Spleen (tissue), 7 donors: ENCODE measurements at regions not wholly inside any gene's neighbourhood (a gene's known extent, or its start where the extent isn't known, plus 50 kb on each side); places are given as distances from the start of the nearest gene placed in this dataset.

Experiments
- POLR2A ChIP-seq, 3 donors: fragments of 450-650 bp; IDR thresholded peaks; one replicate each; pipeline ENCODE4 v1.5.1; 2017; ENCODE audit warnings: antibody characterized with exemption in 3 of 3, mild to moderate bottlenecking in 1 of 3
- TF ChIP-seq, protein P1 (sequence below), 11 experiments: fragments of 200-600 bp in 7 of 11; fragments of 450-650 bp in 4 of 11; sonication (generic) in 4 of 11; IDR thresholded peaks in 8 of 11; conservative IDR thresholded peaks in 3 of 11; 1 replicate in 7 of 11; 2 replicates in 4 of 11; pipeline versions ENCODE4 v1.4.0 to v1.8.0; 2016 to 2021; ENCODE audit warnings: antibody characterized with exemption in 11 of 11, inconsistent platforms in 4 of 11, mild to moderate bottlenecking in 1 of 11
- donor health status: DM: no; HTN: no; CAD: no; lungs with moderate emphysema.
- donor health status: DM: no; HTN: no; CAD: no.
- donor health status: DM: no; HTN: no; CAD: no.

DNA sequence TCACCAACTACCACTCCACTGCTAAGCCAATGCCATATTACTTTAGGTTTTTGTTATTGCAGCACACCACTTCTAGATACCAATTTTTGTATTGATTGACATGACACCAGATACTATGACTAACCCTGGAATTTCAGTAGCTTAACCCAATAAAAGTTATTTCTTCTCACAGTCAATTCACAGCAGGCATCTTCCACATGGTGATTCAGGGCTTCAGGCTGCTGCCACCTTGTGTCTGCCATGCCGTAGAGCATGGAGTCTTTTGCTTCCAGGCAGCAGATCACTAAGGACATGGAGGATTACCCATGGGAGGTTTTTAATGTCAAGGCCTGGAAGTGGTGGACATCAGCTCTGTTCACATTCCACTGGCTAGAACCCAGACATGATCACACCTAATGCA is 56.4 kb upstream of the LTA4H start:
- TF ChIP-seq, protein P1, sequence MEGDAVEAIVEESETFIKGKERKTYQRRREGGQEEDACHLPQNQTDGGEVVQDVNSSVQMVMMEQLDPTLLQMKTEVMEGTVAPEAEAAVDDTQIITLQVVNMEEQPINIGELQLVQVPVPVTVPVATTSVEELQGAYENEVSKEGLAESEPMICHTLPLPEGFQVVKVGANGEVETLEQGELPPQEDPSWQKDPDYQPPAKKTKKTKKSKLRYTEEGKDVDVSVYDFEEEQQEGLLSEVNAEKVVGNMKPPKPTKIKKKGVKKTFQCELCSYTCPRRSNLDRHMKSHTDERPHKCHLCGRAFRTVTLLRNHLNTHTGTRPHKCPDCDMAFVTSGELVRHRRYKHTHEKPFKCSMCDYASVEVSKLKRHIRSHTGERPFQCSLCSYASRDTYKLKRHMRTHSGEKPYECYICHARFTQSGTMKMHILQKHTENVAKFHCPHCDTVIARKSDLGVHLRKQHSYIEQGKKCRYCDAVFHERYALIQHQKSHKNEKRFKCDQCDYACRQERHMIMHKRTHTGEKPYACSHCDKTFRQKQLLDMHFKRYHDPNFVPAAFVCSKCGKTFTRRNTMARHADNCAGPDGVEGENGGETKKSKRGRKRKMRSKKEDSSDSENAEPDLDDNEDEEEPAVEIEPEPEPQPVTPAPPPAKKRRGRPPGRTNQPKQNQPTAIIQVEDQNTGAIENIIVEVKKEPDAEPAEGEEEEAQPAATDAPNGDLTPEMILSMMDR (IDR thresholded peaks at IDR 0.05 in 8 of 11, conservative IDR thresholded peaks at IDR 0.05 in 3 of 11) = no peak
- no peak for TF ChIP-seq POLR2A (IDR thresholded peaks at IDR 0.05)
